Coronary artery (tissue), 2 donors: ENCODE measurements at regions not wholly inside any gene's neighbourhood (a gene's known extent, or its start where the extent isn't known, plus 50 kb on each side); places are given as distances from the start of the nearest gene placed in this dataset.

Experiments
- DNase-seq: peaks from one replicate; pipeline ENCODE4 v3.0.0-alpha.2; 2017; ENCODE audit warnings: low spot score
- H3K27ac ChIP-seq, 2 donors: fragments of 200-600 bp; sonication (generic); one replicate each; pipeline ENCODE4 v1.5.1; 2016 to 2019
- H3K4me3 ChIP-seq: fragments of 200-600 bp; sonication (generic); 2 replicates; pipeline ENCODE4 v1.5.1; 2016; ENCODE audit warnings: mild to moderate bottlenecking, moderate library complexity
- CTCF ChIP-seq: fragments of 200-600 bp; sonication (generic); IDR thresholded peaks from one replicate; pipeline ENCODE4 v1.5.1; 2019; ENCODE audit warnings: antibody characterized with exemption

- no peak for DNase-seq
- H3K4me3 ChIP-seq, result no peak overlapping the region
- no peak for TF ChIP-seq CTCF
- H3K27ac ChIP-seq, result no peak overlapping the region
Observed at GRCh38 chr2:58291726-58292438, 50.8 kb upstream of the FANCL start.
